HG02588 (cell line): ENCODE measurements at regions not wholly inside any gene's neighbourhood (a gene's known extent, or its start where the extent isn't known, plus 50 kb on each side); places are given as distances from the start of the nearest gene placed in this dataset.

Experiments
- ATAC-seq: cut with Tn5 transposase; IDR thresholded peaks from one replicate; pipeline ENCODE4 v1.9.1; 2021; ENCODE audit warnings: mild to moderate bottlenecking, moderate library complexity; ENCODE audit not compliant: unreplicated experiment

GRCh38 chr3:24905266-24905665 is 410.6 kb upstream of the THRB start:
- ATAC-seq: no peak

GRCh38 chr3:24907106-24907505 is 412.5 kb upstream of the THRB start:
- ATAC-seq: no peak

- no peak for ATAC-seq
These were observed 416.4 kb upstream of the THRB start for GRCh38 chr3:24911076-24911475.

- no peak for ATAC-seq
These were observed 421.0 kb upstream of the THRB start for GRCh38 chr3:24915639-24916038.

GRCh38 chr3:24917908-24918307 is 423.3 kb upstream of the THRB start:
- ATAC-seq: no peak

- ATAC-seq: no peak
These were observed 428.9 kb upstream of the THRB start for GRCh38 chr3:24923570-24923969.

GRCh38 chr3:24929521-24929920 is 434.9 kb upstream of the THRB start:
- no peak for ATAC-seq

GRCh38 chr3:24933401-24933800 is 438.8 kb upstream of the THRB start:
- no peak for ATAC-seq

GRCh38 chr3:24936574-24936973 is 441.9 kb upstream of the THRB start:
- no peak for ATAC-seq

GRCh38 chr3:24937228-24937627 is 442.6 kb upstream of the THRB start:
- no peak for ATAC-seq

- ATAC-seq: no peak
These were observed 443.1 kb upstream of the THRB start for GRCh38 chr3:24937780-24938179.

GRCh38 chr3:24943961-24944360 is 449.3 kb upstream of the THRB start:
- ATAC-seq: no peak

GRCh38 chr3:24944805-24945520 is 450.3 kb upstream of the THRB start:
- ATAC-seq: no peak

- no peak for ATAC-seq
These were observed 450.9 kb upstream of the THRB start for GRCh38 chr3:24945563-24945962.

- ATAC-seq: no peak
These were observed 452.5 kb upstream of the THRB start for GRCh38 chr3:24947103-24947502.

GRCh38 chr3:24951180-24951579 is 456.5 kb upstream of the THRB start:
- no peak for ATAC-seq

- ATAC-seq: no peak
These were observed 457.7 kb upstream of the THRB start for GRCh38 chr3:24952388-24952787.

GRCh38 chr3:24953060-24953771 is 458.6 kb upstream of the THRB start:
- no peak for ATAC-seq

GRCh38 chr3:24956613-24957012 is 462.0 kb upstream of the THRB start:
- no peak for ATAC-seq

- ATAC-seq: no peak
These were observed 463.6 kb upstream of the THRB start for GRCh38 chr3:24958271-24958670.

GRCh38 chr3:24958910-24959447 is 464.3 kb upstream of the THRB start:
- ATAC-seq: no peak
